ENCODE measurements at regions not wholly inside any gene's neighbourhood (a gene's known extent, or its start where the extent isn't known, plus 50 kb on each side); places are given as distances from the start of the nearest gene placed in this dataset.

DNA sequence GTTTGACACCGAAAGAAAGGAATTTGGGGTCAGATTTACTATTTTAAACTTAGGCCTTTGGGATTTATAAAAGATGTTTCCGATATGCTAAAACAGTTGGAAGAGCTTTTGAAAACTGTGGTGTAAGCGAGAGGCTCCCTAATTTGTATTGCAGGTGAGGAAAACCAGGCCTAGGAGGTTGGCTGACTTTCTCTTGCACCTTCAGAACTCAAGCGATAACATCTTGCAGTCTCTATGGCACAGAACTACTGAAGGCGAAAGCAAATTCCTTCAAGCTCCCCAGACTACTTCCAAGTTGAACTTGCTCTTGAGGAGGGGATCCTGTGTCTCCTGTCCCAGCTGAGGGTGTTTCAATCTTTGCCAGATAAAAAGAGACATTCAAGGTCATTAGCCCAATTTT lies 685.7 kb downstream of the ADGRL2 start:
- TF ChIP-seq, protein P1, sequence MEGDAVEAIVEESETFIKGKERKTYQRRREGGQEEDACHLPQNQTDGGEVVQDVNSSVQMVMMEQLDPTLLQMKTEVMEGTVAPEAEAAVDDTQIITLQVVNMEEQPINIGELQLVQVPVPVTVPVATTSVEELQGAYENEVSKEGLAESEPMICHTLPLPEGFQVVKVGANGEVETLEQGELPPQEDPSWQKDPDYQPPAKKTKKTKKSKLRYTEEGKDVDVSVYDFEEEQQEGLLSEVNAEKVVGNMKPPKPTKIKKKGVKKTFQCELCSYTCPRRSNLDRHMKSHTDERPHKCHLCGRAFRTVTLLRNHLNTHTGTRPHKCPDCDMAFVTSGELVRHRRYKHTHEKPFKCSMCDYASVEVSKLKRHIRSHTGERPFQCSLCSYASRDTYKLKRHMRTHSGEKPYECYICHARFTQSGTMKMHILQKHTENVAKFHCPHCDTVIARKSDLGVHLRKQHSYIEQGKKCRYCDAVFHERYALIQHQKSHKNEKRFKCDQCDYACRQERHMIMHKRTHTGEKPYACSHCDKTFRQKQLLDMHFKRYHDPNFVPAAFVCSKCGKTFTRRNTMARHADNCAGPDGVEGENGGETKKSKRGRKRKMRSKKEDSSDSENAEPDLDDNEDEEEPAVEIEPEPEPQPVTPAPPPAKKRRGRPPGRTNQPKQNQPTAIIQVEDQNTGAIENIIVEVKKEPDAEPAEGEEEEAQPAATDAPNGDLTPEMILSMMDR (IDR thresholded peaks at IDR 0.05): no peak
- Histone ChIP-seq H3K27ac (no peak overlapping the region), H3K4me3 (ENCODE audit: low read depth, low read length) (no peak overlapping the region), H3K36me3 (ENCODE audit: control insufficient read depth, insufficient read depth, low read length) (no peaks in the 10 kb centered on the region), H3K9ac (no peak overlapping the region), H3K27me3 (ENCODE audit: control insufficient read depth, insufficient read depth, low read length) (no peaks in the 10 kb centered on the region), H3K4me1 (no peaks in the 10 kb centered on the region), H3K4me2 (ENCODE audit: low read length) (peak overlapping the region; percentile 22), H3K79me2 (no peaks in the 10 kb centered on the region), H2AFZ (no peak overlapping the region), H3K9me3 (ENCODE audit: control insufficient read depth, low read length) (no peaks in the 10 kb centered on the region)

DNA sequence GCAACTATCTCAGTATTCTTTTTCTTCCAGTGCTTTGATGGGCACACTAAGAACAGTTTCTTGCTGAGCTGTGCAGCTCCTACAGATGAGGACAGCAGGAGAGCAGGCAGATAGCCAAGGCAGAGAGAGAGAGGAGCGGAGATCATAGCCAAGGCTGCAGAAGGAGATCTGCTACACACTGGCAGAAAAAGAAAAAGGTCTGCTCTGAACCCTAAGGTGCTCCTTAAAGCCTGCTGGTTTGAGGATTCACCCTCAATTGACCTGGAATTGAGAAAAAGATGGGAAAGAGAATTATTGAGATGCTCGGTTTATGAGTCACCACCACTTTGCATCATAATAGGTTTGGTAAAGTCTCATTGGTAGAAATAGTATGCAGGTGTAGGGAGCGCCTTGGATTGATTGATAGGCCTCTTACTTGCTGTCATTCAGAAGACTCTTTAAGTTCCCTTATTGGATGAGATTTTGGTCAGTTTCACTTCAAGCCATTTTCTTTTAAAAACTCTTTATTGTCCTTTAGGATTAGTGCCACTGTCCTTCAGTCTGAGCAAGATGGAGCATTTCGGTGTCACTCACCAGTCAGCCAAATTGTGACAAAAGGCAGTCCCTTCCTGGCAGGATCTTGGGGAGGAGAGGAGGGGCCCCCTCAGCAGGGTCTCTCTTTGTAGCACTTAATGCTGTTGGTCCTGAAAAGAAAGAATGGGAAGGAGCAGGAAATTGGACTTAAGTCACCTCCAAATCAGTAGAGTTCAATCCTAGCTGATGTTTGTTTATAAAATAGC lies 685.0 kb downstream of the ADGRL2 start:
- no peaks in the 10 kb centered on the region for H3K36me3 ChIP-seq (ENCODE audit: control insufficient read depth, insufficient read depth, low read length)
- H3K9ac ChIP-seq: no peak overlapping the region
- peak overlapping the region; percentile 27 for H3K4me2 ChIP-seq (ENCODE audit: low read length)
- no peak overlapping the region for H3K27ac ChIP-seq
- no peaks in the 10 kb centered on the region for H3K4me1 ChIP-seq
- no peak overlapping the region for H2AFZ ChIP-seq
- TF ChIP-seq, protein P1 (IDR thresholded peaks at IDR 0.05): no peak
- H3K27me3 ChIP-seq (ENCODE audit: control insufficient read depth, insufficient read depth, low read length): no peaks in the 10 kb centered on the region
- H3K9me3 ChIP-seq (ENCODE audit: control insufficient read depth, low read length): no peaks in the 10 kb centered on the region
- no peak overlapping the region for H3K4me3 ChIP-seq (ENCODE audit: low read depth, low read length)
- no peaks in the 10 kb centered on the region for H3K79me2 ChIP-seq

DNA sequence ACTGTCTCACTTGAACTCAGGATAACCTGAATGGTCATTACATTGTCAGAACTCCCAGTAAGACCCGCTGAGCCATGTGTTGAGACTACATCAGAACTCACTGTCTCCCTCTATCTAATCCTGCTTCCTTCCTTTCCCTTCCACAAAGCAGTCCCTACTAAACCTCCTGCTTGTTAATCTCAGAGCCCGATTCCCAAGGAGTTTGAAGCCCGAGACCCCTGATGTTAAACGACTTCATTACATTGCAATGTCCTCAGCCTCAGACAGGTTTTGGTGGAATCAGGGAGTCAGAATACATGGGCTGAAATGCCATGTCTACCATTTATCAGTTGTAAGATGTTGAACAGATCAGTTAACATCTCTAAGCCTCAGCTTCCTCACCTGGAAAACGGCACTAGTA lies 682.4 kb downstream of the ADGRL2 start:
- no peak overlapping the region for H3K4me3 ChIP-seq (ENCODE audit: low read depth, low read length)
- TF ChIP-seq, protein P1 (IDR thresholded peaks at IDR 0.05): no peak
- no peak overlapping the region for H3K9ac ChIP-seq
- no peaks in the 10 kb centered on the region for H3K27me3 ChIP-seq (ENCODE audit: control insufficient read depth, insufficient read depth, low read length)
- H2AFZ ChIP-seq: no peak overlapping the region
- H3K27ac ChIP-seq: no peak overlapping the region
- H3K9me3 ChIP-seq (ENCODE audit: control insufficient read depth, low read length): no peaks in the 10 kb centered on the region
- H3K4me2 ChIP-seq (ENCODE audit: low read length): no peak overlapping the region
- no peaks in the 10 kb centered on the region for H3K36me3 ChIP-seq (ENCODE audit: control insufficient read depth, insufficient read depth, low read length)
- H3K79me2 ChIP-seq: no peaks in the 10 kb centered on the region
- no peaks in the 10 kb centered on the region for H3K4me1 ChIP-seq

DNA sequence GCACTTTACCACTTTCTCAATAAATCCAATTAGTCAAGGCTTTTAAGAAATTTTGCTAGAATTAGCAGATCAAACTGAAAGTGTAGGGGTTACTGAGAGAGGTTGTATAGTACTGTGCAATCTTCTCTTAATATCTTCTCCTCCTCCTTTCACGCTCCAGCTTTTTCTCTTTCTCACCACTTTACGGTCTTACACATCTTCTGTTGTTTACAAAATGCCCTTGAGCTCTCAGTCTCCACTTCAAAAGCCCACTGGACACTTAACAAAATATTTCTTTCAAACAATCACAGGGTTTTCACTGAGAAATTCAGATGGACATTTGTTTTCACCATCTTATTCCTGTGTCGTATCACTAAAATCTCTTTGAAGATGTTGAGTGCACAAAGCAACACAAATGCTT lies 678.2 kb downstream of the ADGRL2 start:
- Histone ChIP-seq H3K36me3 (ENCODE audit: control insufficient read depth, insufficient read depth, low read length) (no peaks in the 10 kb centered on the region), H3K27me3 (ENCODE audit: control insufficient read depth, insufficient read depth, low read length) (no peaks in the 10 kb centered on the region), H3K4me1 (no peaks in the 10 kb centered on the region), H3K79me2 (no peaks in the 10 kb centered on the region), H2AFZ (no peak overlapping the region), H3K9me3 (ENCODE audit: control insufficient read depth, low read length) (no peaks in the 10 kb centered on the region), H3K9ac (no peak overlapping the region), H3K4me2 (ENCODE audit: low read length) (no peak overlapping the region), H3K4me3 (ENCODE audit: low read depth, low read length) (no peak overlapping the region), H3K27ac (no peak overlapping the region)
- TF ChIP-seq, protein P1 (IDR thresholded peaks at IDR 0.05): no peak

Measured in parathyroid adenoma (tissue), 2 donors.